OCI-LY3 (cell line): ENCODE measurements at regions not wholly inside any gene's neighbourhood (a gene's known extent, or its start where the extent isn't known, plus 50 kb on each side); places are given as distances from the start of the nearest gene placed in this dataset.

ENCODE experiments used
- H2AFZ ChIP-seq: fragments of 200-600, 300-600 bp; shearing (Covaris generic); 2 replicates; pipeline ENCODE4 v1.6.0; 2014; ENCODE audit warnings: antibody characterized with exemption, low read depth, low read length
- H3K27ac ChIP-seq: fragments of 200-600, 300-600 bp; sonication (generic); 2 replicates; pipeline ENCODE4 v1.5.1; 2014; ENCODE audit warnings: mild to moderate bottlenecking, low read length, moderate library complexity, mixed read lengths
- H3K27me3 ChIP-seq: fragments of 200-600, 300-600 bp; sonication (generic); 2 replicates; pipeline ENCODE4 v1.6.1; 2014; ENCODE audit warnings: low read depth, low read length, mixed read lengths
- H3K36me3 ChIP-seq: fragments of 200-600, 300-600 bp; sonication (generic); replicated peaks from 2 replicates; pipeline ENCODE3; 2014; ENCODE audit warnings: low read depth, low read length, mixed read lengths
- H3K4me1 ChIP-seq: fragments of 300-600, 200-600 bp; sonication (generic); 2 replicates; pipeline ENCODE4 v1.6.1; 2014; ENCODE audit warnings: low read length, mixed read lengths
- H3K4me2 ChIP-seq: fragments of 200-600, 300-600 bp; sonication (generic); 2 replicates; pipeline ENCODE4 v1.6.1; 2014; ENCODE audit warnings: low read length, mixed read lengths
- H3K4me3 ChIP-seq: fragments of 300-600, 200-600 bp; sonication (generic); 2 replicates; pipeline ENCODE4 v1.5.1; 2014; ENCODE audit warnings: antibody characterized with exemption, mild to moderate bottlenecking, low read length, moderate library complexity
- H3K79me2 ChIP-seq: fragments of 300-600, 200-600 bp; shearing (Covaris generic); 2 replicates; pipeline ENCODE4 v1.6.1; 2014; ENCODE audit warnings: mild to moderate bottlenecking, low read length, mixed read lengths
- H3K9ac ChIP-seq: fragments of 300-600, 200-600 bp; shearing (Covaris generic); 2 replicates; pipeline ENCODE4 v1.6.0; 2014; ENCODE audit warnings: mild to moderate bottlenecking, low read length, moderate library complexity
- H3K9me3 ChIP-seq: fragments of 200-600, 300-600 bp; shearing (Covaris generic); 2 replicates; pipeline ENCODE4 v1.6.1; 2014; ENCODE audit warnings: low read length, mixed read lengths; ENCODE audit not compliant: insufficient read depth
- H4K20me1 ChIP-seq: fragments of 200-600, 300-600 bp; sonication (generic); 2 replicates; pipeline ENCODE4 v1.6.1; 2016; ENCODE audit warnings: low read length, mixed read lengths; ENCODE audit not compliant: insufficient read depth
- EZH2phosphoT487 ChIP-seq: fragments of 200-600 bp; shearing (Covaris generic); IDR thresholded peaks from 2 replicates; pipeline ENCODE4 v1.6.1; 2018; ENCODE audit warnings: antibody characterized with exemption, mixed run types, low read depth
- TF ChIP-seq, protein P1 (sequence below): fragments of 200-600, 300-600 bp; sonication (generic); IDR thresholded peaks from 2 replicates; pipeline ENCODE4 v1.5.1; 2014; ENCODE audit warnings: antibody characterized with exemption, low read length, low read depth

- Histone ChIP-seq H3K9me3 (no peaks in the 10 kb centered on the region), H3K27ac (no peak overlapping the region), H3K36me3 (no peaks in the 10 kb centered on the region), H3K9ac (no peak overlapping the region), H3K79me2 (no peaks in the 10 kb centered on the region), H3K4me2 (no peak overlapping the region), H3K4me1 (peaks cover 5% of the 10 kb centered on the region), H2AFZ (no peak overlapping the region), H4K20me1 (no peaks in the 10 kb centered on the region), H3K27me3 (no peaks in the 10 kb centered on the region), H3K4me3 (no peak overlapping the region)
- no peak for TF ChIP-seq EZH2phosphoT487
- TF ChIP-seq, protein P1, sequence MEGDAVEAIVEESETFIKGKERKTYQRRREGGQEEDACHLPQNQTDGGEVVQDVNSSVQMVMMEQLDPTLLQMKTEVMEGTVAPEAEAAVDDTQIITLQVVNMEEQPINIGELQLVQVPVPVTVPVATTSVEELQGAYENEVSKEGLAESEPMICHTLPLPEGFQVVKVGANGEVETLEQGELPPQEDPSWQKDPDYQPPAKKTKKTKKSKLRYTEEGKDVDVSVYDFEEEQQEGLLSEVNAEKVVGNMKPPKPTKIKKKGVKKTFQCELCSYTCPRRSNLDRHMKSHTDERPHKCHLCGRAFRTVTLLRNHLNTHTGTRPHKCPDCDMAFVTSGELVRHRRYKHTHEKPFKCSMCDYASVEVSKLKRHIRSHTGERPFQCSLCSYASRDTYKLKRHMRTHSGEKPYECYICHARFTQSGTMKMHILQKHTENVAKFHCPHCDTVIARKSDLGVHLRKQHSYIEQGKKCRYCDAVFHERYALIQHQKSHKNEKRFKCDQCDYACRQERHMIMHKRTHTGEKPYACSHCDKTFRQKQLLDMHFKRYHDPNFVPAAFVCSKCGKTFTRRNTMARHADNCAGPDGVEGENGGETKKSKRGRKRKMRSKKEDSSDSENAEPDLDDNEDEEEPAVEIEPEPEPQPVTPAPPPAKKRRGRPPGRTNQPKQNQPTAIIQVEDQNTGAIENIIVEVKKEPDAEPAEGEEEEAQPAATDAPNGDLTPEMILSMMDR = no peak
These were observed 214.7 kb downstream of the TRAM1L1 start for GRCh38 chr4:116870686-116871085.

- H3K36me3 ChIP-seq = no peaks in the 10 kb centered on the region
- no peaks in the 10 kb centered on the region for H3K9me3 ChIP-seq
- no peak overlapping the region for H3K9ac ChIP-seq
- H3K27ac ChIP-seq = no peak overlapping the region
- no peaks in the 10 kb centered on the region for H3K4me1 ChIP-seq
- no peak overlapping the region for H3K4me2 ChIP-seq
- TF ChIP-seq EZH2phosphoT487 = no peak
- TF ChIP-seq, protein P1 = no peak
- no peak overlapping the region for H2AFZ ChIP-seq
- H3K27me3 ChIP-seq = no peaks in the 10 kb centered on the region
- no peak overlapping the region for H3K4me3 ChIP-seq
- no peaks in the 10 kb centered on the region for H3K79me2 ChIP-seq
- H4K20me1 ChIP-seq = no peaks in the 10 kb centered on the region
These were observed 219.3 kb downstream of the TRAM1L1 start for GRCh38 chr4:116866106-116866505.

GRCh38 chr4:116862592-116862991 is 222.8 kb downstream of the TRAM1L1 start:
- Histone ChIP-seq H2AFZ (no peak overlapping the region), H3K4me1 (no peaks in the 10 kb centered on the region)

GRCh38 chr4:116860891-116861290 is 224.5 kb downstream of the TRAM1L1 start:
- no peaks in the 10 kb centered on the region for H3K27me3 ChIP-seq
- H4K20me1 ChIP-seq = no peaks in the 10 kb centered on the region
- H3K27ac ChIP-seq = no peak overlapping the region
- no peaks in the 10 kb centered on the region for H3K79me2 ChIP-seq
- H3K4me1 ChIP-seq = no peaks in the 10 kb centered on the region
- H3K36me3 ChIP-seq = no peaks in the 10 kb centered on the region
- H3K9me3 ChIP-seq = no peaks in the 10 kb centered on the region
- H3K4me3 ChIP-seq = no peak overlapping the region
- TF ChIP-seq, protein P1 = no peak
- no peak for TF ChIP-seq EZH2phosphoT487
- H3K4me2 ChIP-seq = no peak overlapping the region
- H2AFZ ChIP-seq = no peak overlapping the region
- H3K9ac ChIP-seq = no peak overlapping the region

More at GRCh38 chr4:116862592-116862991, 222.8 kb downstream of the TRAM1L1 start:
- Histone ChIP-seq H3K79me2 (no peaks in the 10 kb centered on the region), H3K9ac (no peak overlapping the region), H3K4me3 (no peak overlapping the region), H4K20me1 (no peaks in the 10 kb centered on the region), H3K4me2 (no peak overlapping the region), H3K9me3 (no peaks in the 10 kb centered on the region), H3K36me3 (no peaks in the 10 kb centered on the region), H3K27ac (no peak overlapping the region), H3K27me3 (no peaks in the 10 kb centered on the region)
- TF ChIP-seq, protein P1 = no peak
- no peak for TF ChIP-seq EZH2phosphoT487
